HepG2 (cell line): ENCODE measurements at regions not wholly inside any gene's neighbourhood (a gene's known extent, or its start where the extent isn't known, plus 50 kb on each side); places are given as distances from the start of the nearest gene placed in this dataset.

Experiments
- ATAC-seq: fragments of 200-7000 bp; cut with Tn5 transposase; 3 replicates; pipeline ENCODE4 v1.9.1; 2020; ENCODE audit warnings: mild to moderate bottlenecking, moderate library complexity
- BruUV-seq: library from RNA; stranded (reverse); fragments of 400-500 nt; replicated peaks from 2 replicates; lab custom pipeline; 2021; lab: Mats Ljungman, UMichigan
- CTCF ChIA-PET: fragments of 300-600 bp; formaldehyde crosslinking; extraction: SDS; loops from one replicate; lab custom pipeline; 2021; ENCODE audit warnings: low total read pairs, inconsistent platforms, low intra/inter-chr PET ratio; lab: Yijun Ruan, JAX
- POLR2A ChIA-PET: fragments of 350-600 bp; sonication (Branson Sonifier 250); formaldehyde crosslinking; loops from one replicate; lab custom pipeline; 2020; ENCODE audit warnings: antibody characterized with exemption, inconsistent platforms; lab: Yijun Ruan, JAX
- DNase-seq: peaks from one replicate; pipeline ENCODE4 v3.0.0-alpha.2; 2015; ENCODE audit warnings: low spot score
- FAIRE-seq: peaks from 3 replicates; lab custom pipeline; 2011; peaks lifted over from hg19 to GRCh38; lab: Jason Lieb, UNC
- H2AFZ ChIP-seq: one replicate; pipeline ENCODE4 v1.6.1; 2011; ENCODE audit warnings: low read length, inconsistent platforms
- H3K27ac ChIP-seq: fragments of 300-600 bp; 3 replicates; pipeline ENCODE4 v1.8.0; 2011; ENCODE audit warnings: mixed run types, mild to moderate bottlenecking, mixed read lengths, low read length, inconsistent platforms; ENCODE audit not compliant: insufficient read depth; ENCODE audit errors: extremely low read length
- H3K27me3 ChIP-seq, 2 experiments: fragments of 200-600 bp in 1 of 2; 2 replicates in 1 of 2; 3 replicates in 1 of 2; pipeline versions ENCODE4 v1.6.0 to v1.8.0; 2011; ENCODE audit warnings: low read length in 2 of 2, mild to moderate bottlenecking in 2 of 2, moderate library complexity in 2 of 2, inconsistent platforms in 1 of 2; ENCODE audit not compliant: insufficient read depth in 2 of 2, control insufficient read depth in 1 of 2
- H3K36me3 ChIP-seq, 2 experiments: fragments of 200-600 bp in 1 of 2; replicated peaks in 1 of 2; 2 replicates in 1 of 2; 3 replicates in 1 of 2; pipeline versions ENCODE4 v1.5.1 to v1.8.0; 2011; ENCODE audit warnings: low read length in 2 of 2, inconsistent platforms in 1 of 2; ENCODE audit not compliant: insufficient read depth in 2 of 2, control insufficient read depth in 1 of 2
- H3K4me1 ChIP-seq: 2 replicates; pipeline ENCODE4 v1.5.1; 2012; ENCODE audit warnings: low read length, inconsistent platforms; ENCODE audit not compliant: insufficient read depth
- H3K4me2 ChIP-seq: 2 replicates; pipeline ENCODE4 v1.6.0; 2011; ENCODE audit warnings: low read depth, low read length, inconsistent platforms
- H3K4me3 ChIP-seq, 3 experiments: fragments of 200-600 bp in 1 of 3; sonication (generic), shearing (Covaris generic) in 1 of 3; replicated peaks in 1 of 3; 2 replicates each; pipeline ENCODE4 v1.5.1; 2011 to 2016; ENCODE audit warnings: low read length in 3 of 3, inconsistent platforms in 2 of 3, low read depth in 2 of 3, mild to moderate bottlenecking in 2 of 3, control low read depth in 1 of 3, mixed read lengths in 1 of 3; ENCODE audit not compliant: insufficient read depth in 1 of 3
- H3K79me2 ChIP-seq: one replicate; pipeline ENCODE4 v1.6.1; 2011; ENCODE audit warnings: low read length, inconsistent platforms; ENCODE audit not compliant: insufficient read depth
- H3K9ac ChIP-seq: 2 replicates; pipeline ENCODE4 v1.6.0; 2011; ENCODE audit warnings: mild to moderate bottlenecking, low read depth, low read length, inconsistent platforms; ENCODE audit not compliant: insufficient read depth
- H3K9me3 ChIP-seq: 2 replicates; pipeline ENCODE4 v1.5.1; 2012; ENCODE audit warnings: mild to moderate bottlenecking, low read length
- H4K20me1 ChIP-seq: 2 replicates; pipeline ENCODE4 v1.6.0; 2011; ENCODE audit warnings: inconsistent platforms, mild to moderate bottlenecking, low read length, moderate library complexity; ENCODE audit not compliant: insufficient read depth
- ARNT ChIP-seq: fragments of 450-650 bp; IDR thresholded peaks from 2 replicates; pipeline ENCODE4 v1.6.1; 2017
- ARNT2 ChIP-seq: sonication (generic); formaldehyde crosslinking; IDR thresholded peaks from 2 replicates; pipeline ENCODE4 v1.8.0; 2022; ENCODE audit warnings: mild to moderate bottlenecking, low read depth, missing genetic modification reagents, moderate library complexity
- CHD4 ChIP-seq: fragments of 200-600 bp; sonication (generic); IDR thresholded peaks from 2 replicates; pipeline ENCODE4 v1.7.0; 2017; ENCODE audit warnings: mild to moderate bottlenecking, low read length, borderline replicate concordance
- ETV6 ChIP-seq: sonication (generic); formaldehyde crosslinking; conservative IDR thresholded peaks from 2 replicates; pipeline ENCODE4 v1.4.0; 2020; ENCODE audit warnings: missing genetic modification reagents
- HNRNPH1 ChIP-seq: fragments of 200-400 bp; formaldehyde crosslinking; optimal IDR thresholded peaks from 2 replicates; pipeline ENCODE3; 2017; ENCODE audit warnings: mild to moderate bottlenecking, low read depth, low read length
- MATR3 ChIP-seq: sonication (generic); formaldehyde crosslinking; IDR thresholded peaks from 2 replicates; pipeline ENCODE4 v1.4.0; 2020; ENCODE audit warnings: missing genetic modification reagents
- SIX4 ChIP-seq: sonication (generic); formaldehyde crosslinking; IDR thresholded peaks from 2 replicates; pipeline ENCODE4 v1.4.0; 2020; ENCODE audit warnings: missing genetic modification reagents
- SP1 ChIP-seq, 2 experiments: fragments of 450-650 bp in 1 of 2; sonication (generic) in 1 of 2; formaldehyde crosslinking in 1 of 2; IDR thresholded peaks; 2 replicates each; pipeline versions ENCODE4 v1.4.0 to v1.6.1; 2016 to 2020; ENCODE audit warnings: missing genetic modification reagents in 1 of 2
- SP5 ChIP-seq: IDR thresholded peaks from 2 replicates; pipeline ENCODE4 v1.6.1; 2016; ENCODE audit warnings: low read depth, borderline replicate concordance
- SRSF1 ChIP-seq: fragments of 200-400 bp; formaldehyde crosslinking; optimal IDR thresholded peaks from 2 replicates; pipeline ENCODE3; 2017; ENCODE audit warnings: mild to moderate bottlenecking, low read depth, low read length, moderate library complexity
- ZFP41 ChIP-seq: sonication (generic); formaldehyde crosslinking; IDR thresholded peaks from 2 replicates; pipeline ENCODE4 v1.4.0; 2020; ENCODE audit warnings: mild to moderate bottlenecking, missing genetic modification reagents, borderline replicate concordance
- ZNF343 ChIP-seq: sonication (generic); formaldehyde crosslinking; IDR thresholded peaks from 2 replicates; pipeline ENCODE4 v1.4.0; 2020; ENCODE audit warnings: mild to moderate bottlenecking, missing genetic modification reagents
- ZNF496 ChIP-seq: sonication (generic); formaldehyde crosslinking; IDR thresholded peaks from 2 replicates; pipeline ENCODE4 v1.8.1; 2023; ENCODE audit warnings: mild to moderate bottlenecking, moderate library complexity, missing genetic modification reagents; ENCODE audit not compliant: insufficient replicate concordance
- ZNF558 ChIP-seq: sonication (generic); formaldehyde crosslinking; IDR thresholded peaks from 2 replicates; pipeline ENCODE4 v1.9.0; 2022; ENCODE audit warnings: mild to moderate bottlenecking, missing genetic modification reagents, borderline replicate concordance
- ZNF724P ChIP-seq: sonication (generic); formaldehyde crosslinking; IDR thresholded peaks from 2 replicates; pipeline ENCODE4 v1.8.0; 2022; ENCODE audit warnings: missing genetic modification reagents, borderline replicate concordance
- ZSCAN29 ChIP-seq: sonication (generic); formaldehyde crosslinking; conservative IDR thresholded peaks from 2 replicates; pipeline ENCODE4 v1.4.0; 2020; ENCODE audit warnings: mild to moderate bottlenecking, missing genetic modification reagents
- ZSCAN31 ChIP-seq: sonication (generic); formaldehyde crosslinking; IDR thresholded peaks from 2 replicates; pipeline ENCODE4 v1.5.0; 2020; ENCODE audit warnings: low read depth, mild to moderate bottlenecking, missing genetic modification reagents
- WGBS: methylation state at CpG from one replicate; pipeline ENCODE4 v1.1.6; 2017; ENCODE audit warnings: low lambda C conversion rate; 5-methylcytosine and 5-hydroxymethylcytosine counted together
- in situ Hi-C: cut with HindIII; loops from 2 replicates; pipeline ENCODE4 v1.10.0; 2017; ENCODE audit warnings: low pct_unique_long_range_greater_than_20kb; ENCODE audit not compliant: extremely low pct_ligation_motif_present
- intact Hi-C: fragments of 100-400 bp; cut with micrococcal nuclease; formaldehyde crosslinking; loops from one replicate; pipeline ENCODE4 v1.10.0; 2022; ENCODE audit not compliant: unreplicated experiment
- TF ChIP-seq, protein P1 (sequence below): sonication (generic); formaldehyde crosslinking; IDR thresholded peaks from 2 replicates; pipeline ENCODE4 v1.4.0; 2020; ENCODE audit warnings: missing genetic modification reagents, borderline replicate concordance

DNA sequence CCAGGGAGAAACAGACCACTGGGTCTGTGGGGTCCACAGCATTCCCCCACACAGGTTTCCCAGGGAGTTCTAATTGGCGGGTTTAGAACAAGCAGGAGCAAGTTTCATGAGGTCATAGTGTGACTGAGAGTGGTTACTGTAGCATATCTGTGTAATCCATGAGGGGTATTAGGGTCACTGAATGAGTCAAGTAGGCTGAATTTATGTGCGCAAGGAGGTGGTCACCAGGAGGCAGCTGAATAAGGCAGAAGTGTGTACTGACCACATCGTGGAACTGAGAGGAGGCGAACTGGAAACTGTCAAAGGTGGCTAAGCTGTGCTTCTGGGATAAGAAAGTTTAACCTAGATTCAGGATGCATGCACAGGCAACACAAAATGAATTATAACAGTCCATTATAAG, 876.0 kb downstream of the METTL15 start:
- Histone ChIP-seq H3K27me3 (no peaks in the 10 kb centered on the region), H3K79me2 (no peaks in the 10 kb centered on the region), H3K4me3 (no peak overlapping the region), H3K9ac (no peak overlapping the region), H3K36me3 (no peaks in the 10 kb centered on the region), H3K9me3 (no peaks in the 10 kb centered on the region), H4K20me1 (no peaks in the 10 kb centered on the region), H2AFZ (no peak overlapping the region), H3K4me2 (no peak overlapping the region), H3K27ac (no peak overlapping the region), H3K4me1 (no peaks in the 10 kb centered on the region)
- DNase-seq = no peak
- intact Hi-C loops = no loop called here
- in situ Hi-C loops = no loop called here
- POLR2A ChIA-PET = no interaction called here
- ATAC-seq = no peak
- CTCF ChIA-PET = no interaction called here
- BruUV-seq = no TSS peak
- 18% methylated on average over 4 of the region's 4 CpGs for WGBS
- TF ChIP-seq HNRNPH1 (no peak), ARNT (no peak), MATR3 (CRISPR knock-in tag) (no peak), ZFP41 (CRISPR knock-in tag) (no peak), CHD4 (no peak), ZNF343 (CRISPR knock-in tag) (no peak), ZNF724P (no peak), SP5 (CRISPR knock-in tag) (no peak), ZNF558 (CRISPR knock-in tag) (no peak), ETV6 (CRISPR knock-in tag) (no peak), ARNT2 (CRISPR knock-in tag) (no peak), SRSF1 (no peak), SIX4 (CRISPR knock-in tag) (no peak), ZSCAN31 (CRISPR knock-in tag) (no peak), ZNF496 (CRISPR knock-in tag) (no peak), SP1 (IDR thresholded peaks at IDR 0.05) (no peak), SP1 (CRISPR knock-in tag; IDR thresholded peaks at IDR 0.05) (no peak), ZSCAN29 (no peak)
- TF ChIP-seq, protein P1, sequence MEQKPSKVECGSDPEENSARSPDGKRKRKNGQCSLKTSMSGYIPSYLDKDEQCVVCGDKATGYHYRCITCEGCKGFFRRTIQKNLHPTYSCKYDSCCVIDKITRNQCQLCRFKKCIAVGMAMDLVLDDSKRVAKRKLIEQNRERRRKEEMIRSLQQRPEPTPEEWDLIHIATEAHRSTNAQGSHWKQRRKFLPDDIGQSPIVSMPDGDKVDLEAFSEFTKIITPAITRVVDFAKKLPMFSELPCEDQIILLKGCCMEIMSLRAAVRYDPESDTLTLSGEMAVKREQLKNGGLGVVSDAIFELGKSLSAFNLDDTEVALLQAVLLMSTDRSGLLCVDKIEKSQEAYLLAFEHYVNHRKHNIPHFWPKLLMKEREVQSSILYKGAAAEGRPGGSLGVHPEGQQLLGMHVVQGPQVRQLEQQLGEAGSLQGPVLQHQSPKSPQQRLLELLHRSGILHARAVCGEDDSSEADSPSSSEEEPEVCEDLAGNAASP (CRISPR knock-in tag) = no peak
- TF ChIP-seq, all 625 proteins: peak for 0
- FAIRE-seq = no peak
